A549 (cell line): ENCODE measurements at regions not wholly inside any gene's neighbourhood (a gene's known extent, or its start where the extent isn't known, plus 50 kb on each side); places are given as distances from the start of the nearest gene placed in this dataset.

Experiments used
- ATAC-seq, 2 experiments: fragments of 200-7000 bp in 1 of 2; fragments of >200 bp in 1 of 2; cut with Nextera tagmentation in 1 of 2; cut with Tn5 transposase in 1 of 2; 3 replicates each; pipeline versions ENCODE4 v1.8.0 to v1.9.1; 2018 to 2020; ENCODE audit warnings: mild to moderate bottlenecking in 1 of 2, moderate library complexity in 1 of 2
- CTCF ChIA-PET: fragments of 300-600 bp; sonication (Branson Sonifier 250); formaldehyde crosslinking; extraction: SDS; loops from one replicate; lab custom pipeline; 2021; ENCODE audit warnings: antibody characterized with exemption, inconsistent platforms; lab: Yijun Ruan, JAX
- POLR2A ChIA-PET: fragments of 350-600 bp; formaldehyde crosslinking; extraction: SDS; loops from one replicate; lab custom pipeline; 2021; ENCODE audit warnings: antibody characterized with exemption, inconsistent platforms; lab: Yijun Ruan, JAX
- DNase-seq, 2 experiments: peaks; one replicate each; pipeline versions ENCODE4 v3.0.0 to v3.0.0-alpha.2; 2011 to 2016; ENCODE audit warnings: low read depth in 1 of 2, low spot score in 1 of 2
- FAIRE-seq: peaks from 2 replicates; lab custom pipeline; 2011; peaks lifted over from hg19 to GRCh38; lab: Jason Lieb, UNC
- H3K27ac ChIP-seq, 2 experiments: fragments of >200 bp; sonication (Bioruptor Twin); formaldehyde crosslinking; 3 replicates each; pipeline ENCODE4 v1.5.1; 2016 to 2017
- H3K4me1 ChIP-seq: fragments of >200 bp; sonication (Bioruptor Twin); formaldehyde crosslinking; 3 replicates; pipeline ENCODE4 v1.6.1; 2016
- H3K4me2 ChIP-seq: fragments of >200 bp; sonication (Bioruptor Twin); formaldehyde crosslinking; 3 replicates; pipeline ENCODE4 v1.6.1; 2016
- H3K4me3 ChIP-seq: fragments of >200 bp; sonication (Bioruptor Twin); formaldehyde crosslinking; 3 replicates; pipeline ENCODE4 v1.5.1; 2016
- H3K9me3 ChIP-seq: fragments of >200 bp; sonication (Bioruptor Twin); formaldehyde crosslinking; 3 replicates; pipeline ENCODE4 v1.6.1; 2016
- BHLHE40 ChIP-seq: IDR thresholded peaks from 2 replicates; pipeline ENCODE4 v1.6.1; 2012; ENCODE audit warnings: low read depth, low read length, inconsistent platforms
- CBX2 ChIP-seq: fragments of 200-600 bp; sonication (generic); IDR thresholded peaks from 2 replicates; pipeline ENCODE4 v1.6.1; 2016; ENCODE audit warnings: low read depth, mild to moderate bottlenecking, borderline replicate concordance
- CBX8 ChIP-seq: fragments of 200-600 bp; sonication (generic); IDR thresholded peaks from 2 replicates; pipeline ENCODE4 v1.6.1; 2016
- EHF ChIP-seq: fragments of 250-450 bp; sonication (Bioruptor Pico); IDR thresholded peaks from 2 replicates; pipeline ENCODE4 v1.5.0; 2020; ENCODE audit warnings: mild to moderate bottlenecking
- EP300 ChIP-seq, 2 experiments: fragments of >200 bp; sonication (Bioruptor Twin); formaldehyde crosslinking; IDR thresholded peaks; 2 replicates in 1 of 2; 3 replicates in 1 of 2; pipeline ENCODE4 v1.6.1; 2016 to 2017
- ESRRA ChIP-seq: fragments of 150-350 bp; IDR thresholded peaks from 2 replicates; pipeline ENCODE4 v1.6.1; 2014; ENCODE audit warnings: mild to moderate bottlenecking, low read length, borderline replicate concordance
- HDAC2 ChIP-seq: fragments of 200-600 bp; sonication (generic); IDR thresholded peaks from 2 replicates; pipeline ENCODE4 v1.6.1; 2016
- HEYL ChIP-seq: fragments of 250-450 bp; sonication (Bioruptor Pico); IDR thresholded peaks from 2 replicates; pipeline ENCODE4 v1.8.0; 2021; ENCODE audit warnings: mild to moderate bottlenecking, moderate library complexity
- HOXA7 ChIP-seq: fragments of 250-450 bp; sonication (Bioruptor Pico); IDR thresholded peaks from 2 replicates; pipeline ENCODE4 v1.5.0; 2020; ENCODE audit warnings: mild to moderate bottlenecking, moderate library complexity
- HOXB13 ChIP-seq: fragments of 250-450 bp; sonication (Bioruptor Pico); IDR thresholded peaks from 2 replicates; pipeline ENCODE4 v1.5.0; 2020; ENCODE audit warnings: low read depth, mild to moderate bottlenecking, moderate library complexity
- JUN ChIP-seq, 2 experiments: fragments of >200 bp; sonication (Bioruptor Twin); formaldehyde crosslinking; IDR thresholded peaks; 2 replicates in 1 of 2; 3 replicates in 1 of 2; pipeline ENCODE4 v1.6.1; 2016 to 2017
- MAFK ChIP-seq: fragments of 450-650 bp; IDR thresholded peaks from 2 replicates; pipeline ENCODE4 v1.6.1; 2014; ENCODE audit not compliant: partially characterized antibody
- NFE2L2 ChIP-seq: fragments of 150-350 bp; conservative IDR thresholded peaks from 2 replicates; pipeline ENCODE4 v1.6.1; 2014; ENCODE audit warnings: low read length
- POLR2AphosphoS2 ChIP-seq: conservative IDR thresholded peaks from 2 replicates; pipeline ENCODE4 v1.6.1; 2012; ENCODE audit warnings: low read length, improper control_type of control experiment, inconsistent platforms
- RAD21 ChIP-seq, 2 experiments: fragments of >200 bp in 1 of 2; sonication (Bioruptor Twin) in 1 of 2; formaldehyde crosslinking in 1 of 2; IDR thresholded peaks in 1 of 2; conservative IDR thresholded peaks in 1 of 2; 2 replicates in 1 of 2; 3 replicates in 1 of 2; pipeline ENCODE4 v1.6.1; 2012 to 2018; ENCODE audit warnings: inconsistent platforms in 1 of 2
- RCOR1 ChIP-seq: fragments of 150-350 bp; IDR thresholded peaks from 2 replicates; pipeline ENCODE4 v1.6.1; 2014; ENCODE audit warnings: antibody characterized with exemption, low read length, low read depth
- RFX5 ChIP-seq: fragments of 450-650 bp; IDR thresholded peaks from 2 replicates; pipeline ENCODE4 v1.7.1; 2014; ENCODE audit warnings: antibody characterized with exemption, mild to moderate bottlenecking, moderate library complexity
- TFCP2L1 ChIP-seq: fragments of 250-450 bp; sonication (Bioruptor Pico); IDR thresholded peaks from 2 replicates; pipeline ENCODE4 v1.5.0; 2021; ENCODE audit warnings: mild to moderate bottlenecking
- TP53 ChIP-seq: fragments of 250-450 bp; sonication (Bioruptor Pico); IDR thresholded peaks from 2 replicates; pipeline ENCODE4 v1.5.0; 2021; ENCODE audit warnings: mild to moderate bottlenecking, moderate library complexity
- ZNF302 ChIP-seq: fragments of 250-450 bp; sonication (Bioruptor Pico); IDR thresholded peaks from 2 replicates; pipeline ENCODE4 v1.9.0; 2021; ENCODE audit warnings: inconsistent platforms, mild to moderate bottlenecking, moderate library complexity
- WGBS: methylation state at CpG from one replicate; pipeline ENCODE4 v1.1.6; 2017; ENCODE audit errors: missing lambda C conversion rate; 5-methylcytosine and 5-hydroxymethylcytosine counted together
- TF ChIP-seq, protein P1 (sequence below): fragments of >200 bp; sonication (Bioruptor Twin); formaldehyde crosslinking; IDR thresholded peaks from 3 replicates; pipeline ENCODE4 v1.6.1; 2016
- TF ChIP-seq, protein P2 (sequence below): fragments of 250-450 bp; sonication (Bioruptor Pico); IDR thresholded peaks from 2 replicates; pipeline ENCODE4 v1.5.0; 2020; ENCODE audit warnings: low read depth, mild to moderate bottlenecking, moderate library complexity
- TF ChIP-seq, protein P3 (sequence below): fragments of >200 bp; sonication (Bioruptor Twin); formaldehyde crosslinking; IDR thresholded peaks from 2 replicates; pipeline ENCODE4 v1.6.1; 2016
- TF ChIP-seq, protein P4 (sequence below): fragments of 150-350 bp; IDR thresholded peaks from 2 replicates; pipeline ENCODE4 v1.6.1; 2014; ENCODE audit warnings: low read depth, mild to moderate bottlenecking, low read length

DNA sequence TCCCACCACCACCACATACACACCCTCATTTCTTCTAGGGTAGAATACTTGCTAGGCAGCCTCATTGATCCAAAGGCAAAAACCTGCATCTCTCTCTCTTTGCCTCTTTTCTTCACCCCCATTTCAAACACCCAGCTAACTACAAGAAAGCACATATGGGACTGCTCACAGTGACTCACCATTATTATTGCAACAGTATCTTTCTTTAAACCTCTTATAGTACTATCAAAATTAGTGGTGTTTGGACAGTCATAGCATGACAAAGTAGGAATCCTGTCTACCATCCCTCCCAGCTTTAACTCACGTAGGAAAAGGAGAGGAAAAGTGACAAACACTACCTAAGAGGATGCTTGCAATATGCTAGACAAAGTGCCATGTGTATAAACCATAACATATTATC is 422.5 kb upstream of the CRIM1 start:
- TF ChIP-seq ZNF302 (CRISPR knock-in tag) (no peak), HEYL (CRISPR knock-in tag) (no peak), CBX8 (no peak), MAFK (no peak), CBX2 (no peak), TP53 (CRISPR knock-in tag) (no peak), EHF (CRISPR knock-in tag) (no peak), HOXB13 (no peak), ESRRA (no peak)
- TF ChIP-seq, protein P1, sequence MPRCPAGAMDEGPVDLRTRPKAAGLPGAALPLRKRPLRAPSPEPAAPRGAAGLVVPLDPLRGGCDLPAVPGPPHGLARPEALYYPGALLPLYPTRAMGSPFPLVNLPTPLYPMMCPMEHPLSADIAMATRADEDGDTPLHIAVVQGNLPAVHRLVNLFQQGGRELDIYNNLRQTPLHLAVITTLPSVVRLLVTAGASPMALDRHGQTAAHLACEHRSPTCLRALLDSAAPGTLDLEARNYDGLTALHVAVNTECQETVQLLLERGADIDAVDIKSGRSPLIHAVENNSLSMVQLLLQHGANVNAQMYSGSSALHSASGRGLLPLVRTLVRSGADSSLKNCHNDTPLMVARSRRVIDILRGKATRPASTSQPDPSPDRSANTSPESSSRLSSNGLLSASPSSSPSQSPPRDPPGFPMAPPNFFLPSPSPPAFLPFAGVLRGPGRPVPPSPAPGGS: no peak
- TF ChIP-seq, protein P2, sequence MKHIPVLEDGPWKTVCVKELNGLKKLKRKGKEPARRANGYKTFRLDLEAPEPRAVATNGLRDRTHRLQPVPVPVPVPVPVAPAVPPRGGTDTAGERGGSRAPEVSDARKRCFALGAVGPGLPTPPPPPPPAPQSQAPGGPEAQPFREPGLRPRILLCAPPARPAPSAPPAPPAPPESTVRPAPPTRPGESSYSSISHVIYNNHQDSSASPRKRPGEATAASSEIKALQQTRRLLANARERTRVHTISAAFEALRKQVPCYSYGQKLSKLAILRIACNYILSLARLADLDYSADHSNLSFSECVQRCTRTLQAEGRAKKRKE (CRISPR knock-in tag): no peak
- TF ChIP-seq, protein P3, sequence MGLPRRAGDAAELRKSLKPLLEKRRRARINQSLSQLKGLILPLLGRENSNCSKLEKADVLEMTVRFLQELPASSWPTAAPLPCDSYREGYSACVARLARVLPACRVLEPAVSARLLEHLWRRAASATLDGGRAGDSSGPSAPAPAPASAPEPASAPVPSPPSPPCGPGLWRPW: no peak
- TF ChIP-seq, protein P4, sequence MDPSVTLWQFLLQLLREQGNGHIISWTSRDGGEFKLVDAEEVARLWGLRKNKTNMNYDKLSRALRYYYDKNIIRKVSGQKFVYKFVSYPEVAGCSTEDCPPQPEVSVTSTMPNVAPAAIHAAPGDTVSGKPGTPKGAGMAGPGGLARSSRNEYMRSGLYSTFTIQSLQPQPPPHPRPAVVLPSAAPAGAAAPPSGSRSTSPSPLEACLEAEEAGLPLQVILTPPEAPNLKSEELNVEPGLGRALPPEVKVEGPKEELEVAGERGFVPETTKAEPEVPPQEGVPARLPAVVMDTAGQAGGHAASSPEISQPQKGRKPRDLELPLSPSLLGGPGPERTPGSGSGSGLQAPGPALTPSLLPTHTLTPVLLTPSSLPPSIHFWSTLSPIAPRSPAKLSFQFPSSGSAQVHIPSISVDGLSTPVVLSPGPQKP: no peak
- CTCF ChIA-PET: interaction anchor here (1.2 to 1.4 kb wide), 2 partner anchors 11 to 17 kb away, joined by 4 read pairs; no protein-coding TSS in a partner anchor
- ATAC-seq: no peak
- no peak for FAIRE-seq
- DNase-seq: no peak
- H3K4me2 ChIP-seq: no peak overlapping the region
- POLR2A ChIA-PET: no interaction called here
- WGBS: 2% methylated on average over 1 of the region's 1 CpG
- no peaks in the 10 kb centered on the region for H3K4me1 ChIP-seq
- no peak overlapping the region for H3K27ac ChIP-seq
- H3K4me3 ChIP-seq: no peak overlapping the region
- no peaks in the 10 kb centered on the region for H3K9me3 ChIP-seq

DNA sequence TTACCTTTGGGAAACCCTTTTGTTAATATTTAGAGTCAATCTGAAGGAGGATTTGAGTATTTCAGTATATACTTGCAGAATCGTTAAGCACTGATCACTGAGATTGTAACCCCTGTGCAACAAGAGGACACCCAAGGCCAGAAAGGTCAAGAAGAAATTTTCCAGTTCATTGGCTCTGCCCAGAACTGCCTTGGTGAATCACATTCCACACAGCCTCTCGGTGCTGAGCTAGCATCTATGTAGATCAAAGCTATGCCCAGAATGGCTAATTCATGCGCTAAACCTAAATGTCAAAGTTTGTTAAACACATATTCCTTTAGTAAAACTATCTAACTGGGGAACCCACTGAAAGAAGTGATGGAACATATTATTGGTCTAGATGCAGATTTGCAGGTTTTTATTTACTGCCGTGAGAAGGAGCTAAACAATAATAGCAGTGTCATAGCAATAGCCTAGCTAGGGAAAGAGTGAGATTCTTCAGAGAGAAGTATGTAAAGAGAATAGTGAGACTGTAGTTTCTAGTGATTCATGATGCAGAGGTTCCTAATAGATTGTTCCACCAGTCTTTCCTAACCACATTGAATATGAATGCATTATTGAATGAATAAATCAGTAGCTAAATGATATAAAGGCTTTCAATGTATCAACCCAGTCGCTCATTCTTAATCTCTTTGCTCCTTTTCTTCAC is 423.2 kb upstream of the CRIM1 start:
- DNase-seq: no peak
- ChIA-PET POLR2A (no interaction called here), CTCF (interaction anchor here (1.4 kb wide), 1 partner anchor 18 kb away, joined by 4 read pairs; no protein-coding TSS in a partner anchor)
- no peak overlapping the region for H3K27ac ChIP-seq
- no peak overlapping the region for H3K4me2 ChIP-seq
- no peaks in the 10 kb centered on the region for H3K4me1 ChIP-seq
- no peak for FAIRE-seq
- H3K4me3 ChIP-seq: no peak overlapping the region
- no peak for ATAC-seq
- no peaks in the 10 kb centered on the region for H3K9me3 ChIP-seq
- no peak for TF ChIP-seq RFX5
- TF ChIP-seq RAD21 (conservative IDR thresholded peaks at IDR 0.05 in 1 of 2, IDR thresholded peaks at IDR 0.05 in 1 of 2): no peak
- no peak for TF ChIP-seq JUN (IDR thresholded peaks at IDR 0.05)
- no peak for TF ChIP-seq HDAC2
- TF ChIP-seq, protein P2 (CRISPR knock-in tag): no peak
- TF ChIP-seq BHLHE40: no peak
- TF ChIP-seq POLR2AphosphoS2: no peak
- TF ChIP-seq NFE2L2: no peak
- TF ChIP-seq EP300 (IDR thresholded peaks at IDR 0.05): no peak
- no peak for TF ChIP-seq RCOR1
- no peak for TF ChIP-seq HOXB13
- no peak for TF ChIP-seq TFCP2L1 (CRISPR knock-in tag)
- no peak for TF ChIP-seq ZNF302 (CRISPR knock-in tag)
- TF ChIP-seq HOXA7 (CRISPR knock-in tag): no peak
- WGBS: 35% methylated on average over 5 of the region's 5 CpGs
